GM19452 (cell line): ENCODE measurements at regions not wholly inside any gene's neighbourhood (a gene's known extent, or its start where the extent isn't known, plus 50 kb on each side); places are given as distances from the start of the nearest gene placed in this dataset.

ENCODE experiments used
- ATAC-seq: cut with Tn5 transposase; IDR thresholded peaks from one replicate; pipeline ENCODE4 v1.9.1; 2021; ENCODE audit not compliant: unreplicated experiment

DNA sequence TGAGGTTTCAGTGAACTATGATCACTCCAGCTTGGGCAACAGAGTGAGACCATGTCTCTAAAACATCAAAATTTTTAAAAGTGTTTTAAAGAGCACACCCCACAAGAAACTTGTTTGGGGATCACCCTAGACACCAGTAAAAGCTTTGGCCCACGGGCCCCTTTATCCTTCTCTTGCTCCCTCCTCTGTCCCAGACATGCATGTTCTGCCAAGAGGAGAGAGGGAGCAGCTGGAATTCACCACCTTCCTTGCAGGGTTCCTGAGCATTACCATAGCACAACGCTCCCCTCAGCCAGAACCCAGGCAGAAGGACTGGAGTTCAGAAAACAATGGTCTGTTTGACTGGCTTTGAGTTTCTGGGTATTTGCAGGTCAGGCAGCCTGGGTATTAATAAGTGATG lies 214.3 kb upstream of the CDH5 start:
- no peak for ATAC-seq

- no peak for ATAC-seq
Observed at GRCh38 chr16:66150698-66151482, 215.6 kb upstream of the CDH5 start.

DNA sequence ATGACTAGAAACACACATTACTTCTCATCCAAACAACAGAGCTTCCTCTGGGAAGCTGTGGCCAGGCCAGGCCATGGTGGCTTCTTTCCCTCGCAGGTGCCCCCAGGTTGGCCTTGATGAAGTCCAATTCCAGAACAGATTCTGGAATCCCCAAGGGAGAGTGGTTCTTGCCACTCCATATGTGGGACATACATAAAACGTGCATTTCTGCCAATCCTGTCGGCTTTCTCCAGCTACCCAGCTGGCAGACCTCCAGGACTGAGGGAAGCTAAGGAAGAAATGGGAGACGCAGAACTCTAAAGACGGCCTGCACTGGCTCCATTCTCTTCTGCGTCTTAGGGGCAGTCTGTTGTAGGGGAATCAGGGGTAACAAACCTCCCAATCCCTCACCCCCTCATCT lies 219.2 kb upstream of the CDH5 start:
- no peak for ATAC-seq

DNA sequence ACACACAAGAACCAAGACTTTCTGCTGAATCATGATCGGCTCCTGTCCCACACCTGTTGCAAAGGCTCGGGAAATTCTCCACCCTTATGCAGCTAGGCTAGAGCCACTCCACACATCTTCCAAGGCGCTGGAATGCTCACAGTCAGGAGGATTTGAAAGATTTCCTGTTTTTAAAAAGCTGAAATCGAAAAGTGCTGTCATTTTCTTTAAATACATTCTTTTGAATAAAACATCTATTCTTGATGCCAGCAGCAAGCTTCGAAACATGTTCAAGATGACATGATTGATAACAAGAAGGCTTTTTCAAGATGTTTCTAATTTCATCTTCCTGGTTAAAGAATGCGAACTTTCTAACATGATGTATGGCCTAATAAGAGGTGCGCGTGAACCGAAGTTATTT lies 219.7 kb upstream of the CDH5 start:
- ATAC-seq: no peak

DNA sequence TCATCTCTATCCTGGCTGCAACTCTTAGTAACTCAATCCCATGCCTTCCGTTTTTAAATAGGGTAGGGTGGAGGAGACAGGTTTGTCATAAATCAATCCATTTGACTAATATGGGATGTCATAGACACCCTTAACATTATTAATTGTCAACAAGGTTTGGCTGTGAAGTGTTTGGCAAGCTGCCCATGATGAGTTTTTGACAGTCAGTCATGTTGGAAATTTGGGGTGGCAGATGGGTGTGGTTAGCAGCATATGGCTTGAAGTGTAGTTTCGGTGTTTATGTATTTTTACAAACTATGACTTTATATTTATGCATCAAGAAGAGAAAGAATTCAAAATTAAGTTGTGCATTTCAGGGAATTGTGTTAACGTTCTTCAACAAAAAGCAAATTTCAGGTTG lies 221.8 kb upstream of the CDH5 start:
- no peak for ATAC-seq

DNA sequence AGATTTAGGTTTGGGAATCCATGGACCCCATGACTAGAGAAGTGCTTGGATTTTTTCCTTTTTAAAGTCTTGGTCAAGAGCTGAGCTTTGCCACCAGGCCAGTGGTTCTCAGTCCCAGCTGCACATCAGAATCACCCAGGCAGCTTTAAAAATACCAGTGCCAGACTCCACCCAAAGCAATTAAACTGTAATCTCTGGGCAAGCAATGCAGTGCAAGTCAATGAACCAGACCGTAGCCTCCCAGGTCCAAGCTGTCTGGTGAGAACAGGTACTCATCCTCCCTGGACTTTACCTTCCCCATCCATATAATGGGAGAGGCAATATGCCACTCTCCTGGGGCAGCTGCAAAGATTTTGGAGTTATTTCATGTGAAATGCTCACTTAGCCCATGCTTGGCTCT lies 223.1 kb upstream of the CDH5 start:
- no peak for ATAC-seq

DNA sequence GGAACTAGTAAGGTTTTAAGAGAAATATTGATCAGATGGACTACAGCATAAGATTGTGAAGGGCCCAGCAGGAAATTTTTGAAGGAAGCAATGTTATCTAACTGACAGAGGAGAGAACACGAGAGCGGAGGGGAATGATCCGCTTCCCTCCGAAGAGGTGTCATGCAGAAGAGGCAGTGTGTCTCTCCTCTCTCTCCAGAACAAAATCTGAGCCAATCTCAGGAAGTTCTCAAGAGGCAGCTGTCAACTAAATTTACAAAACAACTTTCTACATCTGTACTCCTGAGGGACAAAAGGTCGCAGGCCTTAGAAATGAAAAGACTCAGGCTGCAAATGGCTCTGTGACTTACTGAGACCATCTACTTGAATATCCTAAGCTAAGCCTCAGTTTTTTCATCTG lies 224.6 kb upstream of the CDH5 start:
- no peak for ATAC-seq

DNA sequence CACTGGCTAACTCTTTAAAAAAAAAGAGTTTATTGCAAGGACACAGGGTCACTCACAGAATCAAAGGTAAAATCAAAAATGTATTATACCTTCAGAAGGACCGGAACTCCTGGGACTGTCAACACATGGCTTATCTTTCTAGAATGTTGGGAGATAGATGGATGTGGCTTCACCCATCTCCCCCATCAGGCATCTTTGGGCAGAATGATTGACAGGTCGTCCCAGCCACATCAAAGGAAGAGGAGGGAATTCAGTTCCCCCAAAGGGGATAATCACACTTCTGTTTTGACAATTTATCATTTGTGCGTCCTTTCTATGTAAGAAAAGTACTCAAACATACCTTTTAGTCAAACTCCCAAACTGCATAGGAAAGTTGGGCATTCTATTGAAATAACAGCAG lies 228.6 kb upstream of the CDH5 start:
- ATAC-seq: no peak

- ATAC-seq: no peak
Observed at GRCh38 chr16:66136841-66137240, 229.7 kb upstream of the CDH5 start.

DNA sequence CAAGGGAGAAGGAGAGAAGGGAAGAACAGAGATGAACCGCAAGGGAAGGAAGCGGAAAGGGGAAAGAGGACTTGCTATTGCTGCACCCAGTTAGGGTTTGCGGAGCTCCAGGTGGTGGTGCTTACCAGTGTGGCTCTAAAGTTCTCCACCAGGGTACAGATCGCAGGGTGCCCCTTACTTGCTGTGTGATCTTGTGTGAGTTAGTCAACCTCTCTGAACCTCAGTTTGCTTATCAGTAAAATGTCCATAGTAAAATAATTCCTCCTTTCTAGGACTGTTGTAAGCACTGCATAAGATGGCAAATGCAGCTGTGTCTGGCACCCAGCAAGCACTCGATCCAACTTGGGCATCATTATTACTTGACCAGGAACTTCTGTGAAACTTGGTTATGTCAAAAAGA lies 230.7 kb upstream of the CDH5 start:
- ATAC-seq: no peak

DNA sequence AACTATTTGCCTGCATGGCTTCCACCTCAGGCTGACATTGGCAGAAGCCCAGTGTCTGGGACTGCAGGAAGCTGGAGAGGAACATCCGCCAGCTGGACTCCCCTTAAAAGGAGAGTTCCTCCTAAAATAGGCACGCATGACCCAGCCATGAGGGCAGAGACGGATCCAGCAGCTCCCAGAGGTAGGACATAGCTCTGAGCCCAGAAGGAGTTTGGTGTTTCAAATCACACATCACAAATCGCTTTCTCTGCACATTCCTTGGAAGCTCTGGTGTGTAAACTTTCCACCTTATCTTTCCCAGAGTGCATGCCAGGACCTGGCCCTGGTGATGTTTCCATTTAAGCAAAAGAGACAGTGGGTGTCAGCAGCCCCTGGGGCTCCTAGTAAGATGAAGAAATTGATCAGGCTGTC lies 231.1 kb upstream of the CDH5 start:
- no peak for ATAC-seq

- no peak for ATAC-seq
Observed at GRCh38 chr16:66134875-66135274, 231.6 kb upstream of the CDH5 start.

GRCh38 chr16:66133643-66134338 lies 232.7 kb upstream of the CDH5 start:
- no peak for ATAC-seq

- no peak for ATAC-seq
Observed at GRCh38 chr16:66131895-66132294, 234.6 kb upstream of the CDH5 start.

DNA sequence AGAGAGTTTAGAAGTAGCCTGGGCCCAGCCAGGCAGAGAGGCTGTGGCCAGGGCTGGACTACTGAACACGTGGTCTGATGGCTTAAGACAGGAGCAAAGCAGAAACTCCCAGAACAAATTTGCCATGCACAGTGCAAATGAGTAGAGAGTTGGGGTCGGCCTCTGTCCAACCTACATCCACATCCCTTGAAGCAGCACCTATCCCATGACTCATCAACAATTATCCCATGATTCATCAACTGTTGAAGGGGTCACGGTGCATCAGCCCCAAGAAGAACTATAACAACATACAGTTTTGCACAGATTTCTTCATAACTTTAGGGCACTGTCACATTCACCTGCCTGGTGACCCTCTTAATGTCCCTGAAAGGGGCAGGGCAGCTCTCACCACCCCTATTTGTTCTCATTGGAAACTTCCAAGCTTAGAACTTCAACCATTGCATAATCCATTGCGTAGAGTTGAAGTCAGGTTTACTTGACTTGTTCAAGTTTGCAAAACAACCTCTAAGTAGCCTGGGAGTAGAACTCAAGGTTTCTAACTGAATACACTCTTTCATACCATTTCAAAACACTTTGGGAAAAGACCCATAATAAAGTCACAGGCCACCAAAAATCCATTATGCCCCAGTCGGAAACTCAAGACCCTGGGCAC lies 235.2 kb upstream of the CDH5 start:
- ATAC-seq: no peak

GRCh38 chr16:66130296-66130905 lies 236.1 kb upstream of the CDH5 start:
- no peak for ATAC-seq

DNA sequence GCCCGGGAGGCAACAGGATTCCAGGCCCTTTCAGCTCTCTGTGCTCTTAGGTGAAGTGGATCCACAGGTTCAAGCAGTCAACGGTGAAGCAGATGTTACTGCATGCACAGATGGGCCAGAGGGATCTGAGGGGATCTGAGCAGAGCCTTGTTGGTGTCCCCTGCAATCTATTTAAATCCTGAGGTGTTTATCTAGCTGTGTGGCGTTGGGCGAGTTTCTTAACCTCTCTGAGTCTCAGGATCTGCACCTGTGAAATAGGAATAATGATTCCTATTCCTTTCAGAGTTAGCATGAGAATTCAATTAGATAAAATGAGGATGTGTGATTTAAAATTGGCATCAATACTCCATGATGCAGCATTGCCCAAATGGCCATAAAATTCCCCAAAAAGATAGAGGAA lies 237.3 kb upstream of the CDH5 start:
- no peak for ATAC-seq

DNA sequence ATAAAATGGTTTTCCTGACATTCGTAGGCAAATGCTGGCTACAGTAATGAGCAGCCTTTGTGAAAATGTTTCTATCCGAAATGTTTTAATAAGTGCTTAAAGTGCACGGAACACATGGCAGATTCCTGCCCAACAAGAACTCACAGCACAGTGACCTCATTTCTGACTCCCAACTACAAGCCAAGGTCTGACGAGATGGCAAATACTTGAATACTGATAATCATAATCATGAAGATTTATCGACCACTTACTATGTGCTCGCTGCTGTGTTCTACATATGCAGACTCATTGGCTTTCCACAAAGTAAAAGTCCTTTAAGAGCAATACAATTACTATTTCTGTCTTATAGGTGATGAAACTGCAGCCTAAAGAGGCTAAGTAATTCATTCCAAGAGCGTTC lies 238.1 kb upstream of the CDH5 start:
- no peak for ATAC-seq

GRCh38 chr16:66127459-66128370 lies 238.8 kb upstream of the CDH5 start:
- no peak for ATAC-seq

DNA sequence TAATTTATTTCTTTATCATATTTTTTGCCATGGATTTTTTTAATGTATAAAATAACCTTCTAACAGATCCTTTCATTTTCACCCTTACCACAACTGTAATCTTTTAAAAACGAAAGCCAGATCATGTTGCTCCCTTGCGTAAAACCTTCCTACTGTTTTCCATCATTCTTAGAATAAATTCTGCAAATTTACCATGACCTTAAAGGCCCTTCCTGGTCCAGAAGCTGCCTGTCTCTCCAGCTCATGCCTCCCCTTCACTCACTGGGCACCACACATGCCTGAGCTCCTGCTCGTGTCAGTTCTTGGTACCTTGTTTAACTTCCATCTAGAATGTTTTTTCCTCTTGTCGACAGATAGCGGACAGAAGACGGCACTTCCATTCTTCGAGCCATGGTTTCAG lies 245.0 kb upstream of the CDH5 start:
- ATAC-seq: no peak

- ATAC-seq: no peak
Observed at GRCh38 chr16:66120656-66121055, 245.8 kb upstream of the CDH5 start.
